Glutamatergic neuron (in vitro differentiated cells): ENCODE measurements at regions not wholly inside any gene's neighbourhood (a gene's known extent, or its start where the extent isn't known, plus 50 kb on each side); places are given as distances from the start of the nearest gene placed in this dataset.

Experiments
- DNase-seq: peaks from one replicate; pipeline ENCODE4 v3.0.0; 2022
- H3K27ac Mint-ChIP-seq: one replicate; pipeline ENCODE4 v1.8.0; 2020; ENCODE audit warnings: mild to moderate bottlenecking, mixed read lengths, inconsistent platforms; ENCODE audit not compliant: unreplicated experiment
- H3K27me3 Mint-ChIP-seq: one replicate; pipeline ENCODE4 v1.8.0; 2020; ENCODE audit warnings: mild to moderate bottlenecking, moderate library complexity, mixed read lengths, inconsistent platforms; ENCODE audit not compliant: unreplicated experiment
- H3K36me3 Mint-ChIP-seq: one replicate; pipeline ENCODE4 v1.8.0; 2020; ENCODE audit warnings: mild to moderate bottlenecking, mixed read lengths, inconsistent platforms; ENCODE audit not compliant: unreplicated experiment
- H3K4me1 Mint-ChIP-seq: one replicate; pipeline ENCODE4 v1.8.0; 2020; ENCODE audit warnings: mild to moderate bottlenecking, low read depth, mixed read lengths, inconsistent platforms; ENCODE audit not compliant: unreplicated experiment
- H3K4me3 Mint-ChIP-seq: one replicate; pipeline ENCODE4 v1.8.0; 2020; ENCODE audit warnings: mild to moderate bottlenecking, mixed read lengths, inconsistent platforms; ENCODE audit not compliant: unreplicated experiment
- H3K9me3 Mint-ChIP-seq: one replicate; pipeline ENCODE4 v1.8.0; 2020; ENCODE audit warnings: mild to moderate bottlenecking, moderate library complexity, mixed read lengths, inconsistent platforms; ENCODE audit not compliant: unreplicated experiment
- CTCF ChIP-seq: fragments of 200-600 bp; sonication (generic); IDR thresholded peaks from one replicate; pipeline ENCODE4 v1.5.0; 2021; ENCODE audit not compliant: partially characterized antibody, unreplicated experiment

GRCh38 chr1:170354246-170354645, 177.7 kb upstream of the GORAB start:
- no peak overlapping the region for H3K27ac Mint-ChIP-seq
- no peak for DNase-seq

GRCh38 chr1:170354690-170355089, 177.3 kb upstream of the GORAB start:
- TF ChIP-seq CTCF: no peak
- H3K4me1 Mint-ChIP-seq: peaks cover 2% of the 10 kb centered on the region
- no peak overlapping the region for H3K27ac Mint-ChIP-seq
- peaks cover 3% of the 10 kb centered on the region for H3K9me3 Mint-ChIP-seq
- H3K4me3 Mint-ChIP-seq: no peak overlapping the region
- peaks cover 2% of the 10 kb centered on the region for H3K27me3 Mint-ChIP-seq
- no peaks in the 10 kb centered on the region for H3K36me3 Mint-ChIP-seq
- no peak for DNase-seq

More at GRCh38 chr1:170354246-170354645, 177.7 kb upstream of the GORAB start:
- no peak overlapping the region for H3K4me3 Mint-ChIP-seq
- no peak for TF ChIP-seq CTCF
- H3K27me3 Mint-ChIP-seq: peaks cover 2% of the 10 kb centered on the region
- peaks cover 2% of the 10 kb centered on the region for H3K4me1 Mint-ChIP-seq
- H3K9me3 Mint-ChIP-seq: peaks cover 3% of the 10 kb centered on the region
- no peaks in the 10 kb centered on the region for H3K36me3 Mint-ChIP-seq

GRCh38 chr1:170355267-170355801, 176.6 kb upstream of the GORAB start:
- no peaks in the 10 kb centered on the region for H3K36me3 Mint-ChIP-seq
- no peak overlapping the region for H3K4me3 Mint-ChIP-seq
- peaks cover 2% of the 10 kb centered on the region for H3K4me1 Mint-ChIP-seq
- no peak overlapping the region for H3K27ac Mint-ChIP-seq
- H3K9me3 Mint-ChIP-seq: peaks cover 3% of the 10 kb centered on the region
- peaks cover 2% of the 10 kb centered on the region for H3K27me3 Mint-ChIP-seq
- no peak for TF ChIP-seq CTCF
- DNase-seq: no peak

- H3K36me3 Mint-ChIP-seq: no peaks in the 10 kb centered on the region
- H3K27me3 Mint-ChIP-seq: peaks cover 2% of the 10 kb centered on the region
- no peak for TF ChIP-seq CTCF
- H3K9me3 Mint-ChIP-seq: no peaks in the 10 kb centered on the region
- H3K4me3 Mint-ChIP-seq: no peak overlapping the region
- no peaks in the 10 kb centered on the region for H3K4me1 Mint-ChIP-seq
- H3K27ac Mint-ChIP-seq: no peak overlapping the region
- no peak for DNase-seq
Measured at GRCh38 chr1:170356585-170356984, 175.4 kb upstream of the GORAB start.

- Mint-ChIP-seq H3K27ac (no peak overlapping the region), H3K4me3 (no peak overlapping the region), H3K4me1 (no peaks in the 10 kb centered on the region), H3K9me3 (no peaks in the 10 kb centered on the region), H3K27me3 (peaks cover 2% of the 10 kb centered on the region), H3K36me3 (no peaks in the 10 kb centered on the region)
- no peak for TF ChIP-seq CTCF
- DNase-seq: no peak
Measured at GRCh38 chr1:170357750-170358149, 174.2 kb upstream of the GORAB start.
